SU-DHL-6 (cell line): ENCODE measurements at regions not wholly inside any gene's neighbourhood (a gene's known extent, or its start where the extent isn't known, plus 50 kb on each side); places are given as distances from the start of the nearest gene placed in this dataset.

ENCODE experiments used
- H2AFZ ChIP-seq: fragments of 200-600 bp; sonication (generic); 2 replicates; pipeline ENCODE4 v1.6.1; 2014; ENCODE audit warnings: low read depth, mild to moderate bottlenecking, moderate library complexity, mixed read lengths, antibody characterized with exemption, low read length; ENCODE audit not compliant: severe bottlenecking
- H3F3A ChIP-seq: fragments of 200-600 bp; shearing (Covaris generic); 2 replicates; pipeline ENCODE4 v1.6.0; 2016; ENCODE audit warnings: antibody characterized with exemption, mild to moderate bottlenecking; ENCODE audit not compliant: insufficient read depth
- H3K27ac ChIP-seq: fragments of 200-600 bp; sonication (generic); 2 replicates; pipeline ENCODE4 v1.5.1; 2016; ENCODE audit warnings: low read depth, mild to moderate bottlenecking, low read length, moderate library complexity, mixed read lengths
- H3K27me3 ChIP-seq: fragments of 200-600 bp; sonication (generic), shearing (Covaris generic); 2 replicates; pipeline ENCODE4 v1.6.0; 2014; ENCODE audit warnings: mild to moderate bottlenecking, low read length
- H3K36me3 ChIP-seq: fragments of 200-600 bp; sonication (generic); 2 replicates; pipeline ENCODE4 v1.6.1; 2014; ENCODE audit warnings: mild to moderate bottlenecking, low read length, mixed read lengths
- H3K4me2 ChIP-seq: fragments of 300-600, 200-600 bp; shearing (Covaris generic), sonication (generic); 2 replicates; pipeline ENCODE4 v1.6.0; 2014; ENCODE audit warnings: low read length, low read depth, mild to moderate bottlenecking; ENCODE audit not compliant: poor library complexity, severe bottlenecking
- H3K4me3 ChIP-seq: fragments of 200-600 bp; sonication (generic); 2 replicates; pipeline ENCODE4 v1.5.1; 2014; ENCODE audit warnings: antibody characterized with exemption, low read length, mild to moderate bottlenecking, mixed read lengths; ENCODE audit not compliant: insufficient read depth, poor library complexity, severe bottlenecking
- H3K79me2 ChIP-seq: fragments of 200-600 bp; sonication (generic); 2 replicates; pipeline ENCODE4 v1.6.1; 2014; ENCODE audit warnings: mild to moderate bottlenecking, low read length, moderate library complexity; ENCODE audit not compliant: insufficient read depth
- H3K9ac ChIP-seq: fragments of 200-600 bp; sonication (generic); 2 replicates; pipeline ENCODE4 v1.7.0; 2014; ENCODE audit warnings: mild to moderate bottlenecking, low read length
- H3K9me2 ChIP-seq: fragments of 200-600 bp; sonication (generic); replicated peaks from 2 replicates; pipeline ENCODE4 v1.6.1; 2014; ENCODE audit warnings: low read length; ENCODE audit not compliant: insufficient read depth
- H3K9me3 ChIP-seq: fragments of 200-600 bp; sonication (generic); 2 replicates; pipeline ENCODE4 v1.6.1; 2014; ENCODE audit warnings: low read length, mixed read lengths; ENCODE audit not compliant: insufficient read depth
- H4K20me1 ChIP-seq: fragments of 200-600 bp; sonication (generic); 2 replicates; pipeline ENCODE4 v1.6.1; 2014; ENCODE audit warnings: low read depth, mild to moderate bottlenecking, antibody characterized with exemption, low read length, moderate library complexity, mixed read lengths
- CTCF ChIP-seq: fragments of 200-600 bp; sonication (generic); IDR thresholded peaks from one replicate; pipeline ENCODE4 v1.5.1; 2017; ENCODE audit warnings: antibody characterized with exemption, mild to moderate bottlenecking, low read length, moderate library complexity; ENCODE audit not compliant: insufficient read depth, poor library complexity, severe bottlenecking
- EZH2phosphoT487 ChIP-seq: fragments of 200-600 bp; sonication (generic), shearing (Covaris generic); conservative IDR thresholded peaks from 2 replicates; pipeline ENCODE4 v1.6.1; 2018; ENCODE audit warnings: mild to moderate bottlenecking, antibody characterized with exemption, low read length, moderate library complexity, mixed read lengths

DNA sequence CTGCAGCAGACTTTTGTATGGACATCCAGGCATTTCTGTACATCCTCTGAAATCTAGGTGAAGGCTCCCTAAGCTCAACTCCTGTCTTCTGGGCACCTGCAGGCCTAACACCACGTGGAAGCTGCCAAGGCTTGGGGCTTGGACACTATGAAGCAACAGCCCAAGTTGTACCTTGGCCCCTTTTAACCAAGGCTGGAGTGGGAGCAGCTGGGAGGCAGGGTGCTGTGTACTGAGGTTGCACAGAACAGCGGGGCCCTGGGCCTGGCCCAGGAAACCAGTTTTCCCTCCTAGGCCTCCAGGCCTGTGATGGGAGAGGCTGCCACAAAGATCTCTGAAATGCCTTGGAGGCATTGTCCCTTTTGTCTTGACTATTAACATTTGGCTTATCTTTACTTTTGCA is 214.4 kb upstream of the LRIG3 start:
- Histone ChIP-seq H3F3A (no peaks in the 10 kb centered on the region), H3K36me3 (no peaks in the 10 kb centered on the region), H3K27me3 (no peaks in the 10 kb centered on the region), H2AFZ (no peak overlapping the region), H4K20me1 (no peaks in the 10 kb centered on the region), H3K9ac (no peak overlapping the region), H3K79me2 (no peaks in the 10 kb centered on the region), H3K4me2 (no peak overlapping the region), H3K9me3 (no peaks in the 10 kb centered on the region), H3K9me2 (no peaks in the 10 kb centered on the region), H3K27ac (no peak overlapping the region), H3K4me3 (no peak overlapping the region)
- TF ChIP-seq EZH2phosphoT487 (no peak), CTCF (no peak)

DNA sequence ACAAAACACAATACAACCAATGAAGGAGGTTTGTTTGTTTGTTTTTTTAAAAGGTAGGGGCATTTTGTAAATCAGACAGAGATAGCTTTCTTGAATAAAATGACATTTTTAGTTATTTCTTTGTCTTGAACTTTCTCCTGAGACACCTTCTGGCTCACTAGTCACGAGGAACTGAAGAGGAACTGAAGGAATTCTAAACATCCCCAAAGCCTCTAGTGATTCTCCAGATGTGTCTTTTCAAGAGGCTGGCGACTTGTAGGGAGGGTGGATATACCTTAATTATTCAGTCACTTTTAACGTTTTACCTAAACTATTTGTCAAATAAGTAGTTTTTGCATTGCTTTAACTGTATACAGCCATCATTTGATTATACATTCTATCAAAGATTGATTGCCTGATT is 211.2 kb upstream of the LRIG3 start:
- Histone ChIP-seq H3K9ac (no peak overlapping the region), H3K9me3 (no peaks in the 10 kb centered on the region), H3K27ac (no peak overlapping the region), H3K27me3 (no peaks in the 10 kb centered on the region), H3K4me3 (no peak overlapping the region), H4K20me1 (no peaks in the 10 kb centered on the region), H2AFZ (no peak overlapping the region), H3K36me3 (no peaks in the 10 kb centered on the region), H3K79me2 (no peaks in the 10 kb centered on the region), H3K4me2 (no peak overlapping the region), H3F3A (no peaks in the 10 kb centered on the region), H3K9me2 (no peaks in the 10 kb centered on the region)
- no peak for TF ChIP-seq CTCF
- no peak for TF ChIP-seq EZH2phosphoT487

DNA sequence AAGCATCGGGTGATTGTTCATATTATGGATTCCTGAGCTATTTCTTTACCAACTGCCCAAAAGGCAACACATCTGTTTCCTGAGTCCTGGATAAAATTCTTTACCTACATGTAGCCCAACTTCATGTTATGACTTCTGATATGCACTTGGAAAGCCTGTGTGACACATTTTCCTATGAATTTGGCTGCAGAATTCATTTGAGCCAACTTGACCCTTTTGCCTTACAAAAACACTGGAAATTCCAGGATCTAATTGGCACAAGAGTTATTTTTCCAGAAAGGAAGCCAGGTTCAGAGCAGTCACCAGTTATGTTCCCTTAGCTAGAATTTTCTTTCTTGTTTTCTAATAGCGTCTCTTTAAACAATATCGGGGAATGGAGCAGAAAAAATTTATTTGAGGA is 202.5 kb upstream of the LRIG3 start:
- no peak overlapping the region for H2AFZ ChIP-seq
- no peak overlapping the region for H3K9ac ChIP-seq
- H3K79me2 ChIP-seq = no peaks in the 10 kb centered on the region
- no peak for TF ChIP-seq CTCF
- no peak for TF ChIP-seq EZH2phosphoT487
- no peaks in the 10 kb centered on the region for H3K9me3 ChIP-seq
- H4K20me1 ChIP-seq = no peaks in the 10 kb centered on the region
- no peaks in the 10 kb centered on the region for H3K27me3 ChIP-seq
- H3K4me3 ChIP-seq = no peak overlapping the region
- no peaks in the 10 kb centered on the region for H3K36me3 ChIP-seq
- H3K27ac ChIP-seq = no peak overlapping the region
- no peaks in the 10 kb centered on the region for H3K9me2 ChIP-seq
- H3K4me2 ChIP-seq = no peak overlapping the region
- H3F3A ChIP-seq = no peaks in the 10 kb centered on the region

DNA sequence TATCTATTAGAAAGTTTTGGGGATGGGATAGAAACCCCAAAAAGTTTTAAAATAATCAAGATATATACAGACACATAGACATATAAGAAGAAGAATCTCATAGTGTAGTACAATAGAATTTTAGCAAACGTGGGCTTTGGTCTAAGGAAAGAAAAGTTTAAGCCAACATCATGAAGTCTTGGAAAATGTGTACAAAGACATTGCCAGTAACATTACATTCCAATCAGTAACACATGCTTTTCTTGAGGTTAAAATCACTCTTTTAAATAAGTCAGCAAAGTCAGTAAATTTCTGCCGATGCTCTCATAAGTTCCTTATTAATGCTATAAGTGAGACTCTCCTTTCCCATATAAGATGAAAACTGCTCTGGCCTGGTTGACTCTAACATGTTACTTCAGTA is 201.1 kb upstream of the LRIG3 start:
- Histone ChIP-seq H3K4me3 (no peak overlapping the region), H3K79me2 (no peaks in the 10 kb centered on the region), H3F3A (no peaks in the 10 kb centered on the region), H3K9ac (no peak overlapping the region), H4K20me1 (no peaks in the 10 kb centered on the region), H3K27ac (no peak overlapping the region), H3K9me3 (no peaks in the 10 kb centered on the region), H2AFZ (no peak overlapping the region), H3K4me2 (no peak overlapping the region), H3K36me3 (no peaks in the 10 kb centered on the region), H3K9me2 (no peaks in the 10 kb centered on the region), H3K27me3 (no peaks in the 10 kb centered on the region)
- TF ChIP-seq EZH2phosphoT487 (no peak), CTCF (no peak)
